ENCODE measurements at regions not wholly inside any gene's neighbourhood (a gene's known extent, or its start where the extent isn't known, plus 50 kb on each side); places are given as distances from the start of the nearest gene placed in this dataset.

DNA sequence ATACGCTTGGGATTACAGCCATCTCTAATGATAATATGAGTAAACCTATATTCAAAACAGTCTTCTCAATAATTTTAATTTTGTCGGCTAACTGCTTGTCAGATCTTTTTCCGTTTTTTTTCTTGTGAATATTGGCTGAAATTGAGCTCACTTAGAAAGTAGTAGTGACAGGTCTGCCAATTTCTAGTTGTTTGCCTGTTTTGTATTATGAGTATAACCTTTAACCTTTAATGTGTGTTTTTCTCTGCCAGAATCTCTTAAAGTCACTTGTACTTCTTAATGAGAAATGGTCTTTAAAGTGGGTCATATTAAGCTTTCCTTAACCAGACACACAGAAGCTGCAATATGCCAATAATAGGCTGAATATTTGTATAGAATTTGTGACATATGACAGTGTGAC, 511.0 kb downstream of the CSNK1G3 start:
- no peak for TF ChIP-seq POLR2AphosphoS5 (IDR thresholded peaks at IDR 0.05)
- TF ChIP-seq POLR2A (IDR thresholded peaks at IDR 0.05), result no peak
- TF ChIP-seq, protein P1, sequence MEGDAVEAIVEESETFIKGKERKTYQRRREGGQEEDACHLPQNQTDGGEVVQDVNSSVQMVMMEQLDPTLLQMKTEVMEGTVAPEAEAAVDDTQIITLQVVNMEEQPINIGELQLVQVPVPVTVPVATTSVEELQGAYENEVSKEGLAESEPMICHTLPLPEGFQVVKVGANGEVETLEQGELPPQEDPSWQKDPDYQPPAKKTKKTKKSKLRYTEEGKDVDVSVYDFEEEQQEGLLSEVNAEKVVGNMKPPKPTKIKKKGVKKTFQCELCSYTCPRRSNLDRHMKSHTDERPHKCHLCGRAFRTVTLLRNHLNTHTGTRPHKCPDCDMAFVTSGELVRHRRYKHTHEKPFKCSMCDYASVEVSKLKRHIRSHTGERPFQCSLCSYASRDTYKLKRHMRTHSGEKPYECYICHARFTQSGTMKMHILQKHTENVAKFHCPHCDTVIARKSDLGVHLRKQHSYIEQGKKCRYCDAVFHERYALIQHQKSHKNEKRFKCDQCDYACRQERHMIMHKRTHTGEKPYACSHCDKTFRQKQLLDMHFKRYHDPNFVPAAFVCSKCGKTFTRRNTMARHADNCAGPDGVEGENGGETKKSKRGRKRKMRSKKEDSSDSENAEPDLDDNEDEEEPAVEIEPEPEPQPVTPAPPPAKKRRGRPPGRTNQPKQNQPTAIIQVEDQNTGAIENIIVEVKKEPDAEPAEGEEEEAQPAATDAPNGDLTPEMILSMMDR (IDR thresholded peaks at IDR 0.05), result no peak
- no peak for TF ChIP-seq EP300 (IDR thresholded peaks at IDR 0.05)
